GM21529 (cell line): ENCODE measurements at regions not wholly inside any gene's neighbourhood (a gene's known extent, or its start where the extent isn't known, plus 50 kb on each side); places are given as distances from the start of the nearest gene placed in this dataset.
"Not testable (repeated sequence)": the region's sequence is repeated elsewhere in the genome, so short reads cannot be mapped to it uniquely, and the experiment has no call there.

Experiments
- ATAC-seq: cut with Tn5 transposase; IDR thresholded peaks from one replicate; pipeline ENCODE4 v1.9.1; 2021; ENCODE audit not compliant: unreplicated experiment

DNA sequence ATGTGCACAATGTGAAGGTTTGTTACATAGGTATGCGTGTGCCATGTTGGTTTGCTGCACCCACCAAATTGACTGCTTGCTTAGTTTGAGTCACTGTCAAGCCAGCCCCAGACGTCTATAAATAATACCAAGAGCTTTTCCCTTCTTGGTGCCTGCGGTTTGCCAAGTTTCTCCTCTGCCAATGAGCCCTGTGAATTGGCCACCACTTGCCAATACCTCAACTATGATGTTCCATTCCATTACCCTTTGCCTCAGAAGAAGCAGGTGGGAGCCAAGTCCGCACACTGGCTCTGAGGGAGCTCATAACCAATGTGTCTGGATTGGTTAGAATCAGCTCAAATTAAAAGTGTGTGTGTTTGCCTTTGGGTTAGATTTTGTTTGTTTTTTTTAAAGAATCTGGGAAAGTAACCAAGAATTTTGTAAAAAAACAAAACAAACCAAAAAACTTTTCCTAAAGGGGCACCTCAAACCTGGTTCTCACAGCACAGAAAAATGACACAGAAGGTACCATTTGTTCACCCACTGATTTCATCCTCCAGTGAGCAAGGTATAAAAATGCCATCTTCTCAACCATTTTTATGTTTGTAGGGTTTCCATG, 209.3 kb upstream of the PRNP start:
- no peak for ATAC-seq

DNA sequence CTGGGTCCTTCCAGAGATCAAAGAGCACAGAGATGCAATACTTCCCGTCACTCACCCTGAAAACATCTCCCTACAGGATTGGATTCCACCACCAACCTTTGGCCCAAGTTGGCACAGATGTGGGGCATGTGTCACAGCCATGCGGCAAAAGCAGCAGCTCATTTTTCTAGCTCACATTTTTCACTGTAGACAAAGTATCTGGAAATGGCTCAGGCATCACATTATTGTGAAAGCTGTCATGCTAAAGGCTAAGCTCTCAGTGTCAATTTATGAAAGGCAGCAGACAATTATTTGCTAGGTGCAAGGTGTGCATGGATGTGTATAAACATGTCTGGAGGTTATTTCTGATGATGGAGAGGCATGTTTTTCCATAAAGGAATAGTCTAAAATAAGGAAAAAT, 213.3 kb upstream of the PRNP start:
- no peak for ATAC-seq

DNA sequence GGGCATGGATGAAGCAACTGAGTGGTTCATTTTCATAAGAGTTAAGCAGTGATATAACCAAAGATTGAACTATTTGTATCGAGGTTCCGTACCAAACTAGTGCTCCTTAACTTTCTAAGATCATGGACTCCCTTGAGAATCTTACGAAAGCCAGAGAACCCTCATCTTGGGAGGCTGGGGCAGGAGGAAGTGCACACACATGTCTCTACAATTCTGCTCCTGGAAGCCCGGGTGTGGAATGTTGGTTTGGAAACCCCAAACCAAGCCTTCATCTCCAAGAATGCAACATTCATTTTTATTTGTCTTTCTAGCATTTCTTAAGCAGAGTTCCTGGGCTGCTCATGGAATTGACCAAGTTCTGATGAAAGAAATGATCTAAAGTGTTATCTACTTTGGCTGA, 215.0 kb upstream of the PRNP start:
- no peak for ATAC-seq

DNA sequence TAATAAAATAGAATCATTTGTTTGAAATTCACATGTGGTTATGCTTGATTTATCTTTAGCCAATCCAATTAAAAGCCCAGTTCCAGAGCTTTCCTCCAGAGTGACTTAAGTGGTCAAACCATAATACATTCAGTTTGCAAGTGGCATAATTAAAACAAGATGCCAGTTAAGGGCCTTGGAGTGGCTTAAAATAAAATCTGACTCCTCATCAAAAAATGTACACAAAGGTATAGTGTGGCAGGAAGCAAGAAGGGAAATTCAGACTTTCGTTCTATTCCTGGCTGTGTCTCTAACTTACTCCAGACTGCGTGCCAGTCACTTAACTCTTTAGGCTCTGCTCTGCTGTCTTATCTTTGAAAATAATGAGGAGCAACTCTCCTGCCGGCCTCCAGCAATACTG, 215.9 kb upstream of the PRNP start:
- no peak for ATAC-seq

DNA sequence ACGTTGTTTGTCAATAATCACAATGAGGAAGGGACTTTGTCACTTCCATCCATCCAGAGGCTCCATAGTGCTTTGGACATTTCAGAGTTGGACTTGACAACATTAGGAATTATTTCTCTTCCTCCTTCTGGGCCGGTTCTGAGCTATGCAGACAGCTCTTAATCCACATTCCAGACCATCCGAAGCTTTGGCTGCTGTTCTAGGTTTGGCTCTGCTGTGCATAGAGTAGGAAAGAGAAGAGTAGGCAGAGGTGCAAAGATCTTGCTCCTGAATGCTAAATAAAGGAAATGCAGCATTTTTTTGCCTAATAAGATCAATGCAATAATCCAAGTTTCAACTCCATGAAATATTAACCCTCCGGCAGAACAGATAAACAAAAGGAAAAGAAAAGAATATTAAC, 216.3 kb upstream of the PRNP start:
- ATAC-seq = no peak

DNA sequence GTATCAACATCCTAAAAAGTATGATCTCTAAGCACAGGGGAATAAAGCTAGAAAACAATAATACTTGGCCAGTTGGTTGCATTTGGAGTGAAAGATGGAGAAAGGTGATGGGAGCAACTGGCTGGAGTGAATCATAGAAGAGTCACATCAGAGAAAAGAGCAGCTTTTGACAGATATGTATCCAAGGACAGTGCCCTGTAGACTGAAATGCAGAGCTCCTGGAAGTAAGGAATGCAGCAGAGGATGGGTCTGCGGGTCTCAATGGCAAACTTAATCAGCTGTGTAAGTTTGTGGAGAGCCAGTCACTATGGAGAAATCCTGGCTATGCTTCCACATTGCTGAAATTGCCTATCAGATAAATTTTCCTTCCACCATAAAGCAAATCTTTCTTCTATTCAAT, 218.1 kb upstream of the PRNP start:
- ATAC-seq = no peak

DNA sequence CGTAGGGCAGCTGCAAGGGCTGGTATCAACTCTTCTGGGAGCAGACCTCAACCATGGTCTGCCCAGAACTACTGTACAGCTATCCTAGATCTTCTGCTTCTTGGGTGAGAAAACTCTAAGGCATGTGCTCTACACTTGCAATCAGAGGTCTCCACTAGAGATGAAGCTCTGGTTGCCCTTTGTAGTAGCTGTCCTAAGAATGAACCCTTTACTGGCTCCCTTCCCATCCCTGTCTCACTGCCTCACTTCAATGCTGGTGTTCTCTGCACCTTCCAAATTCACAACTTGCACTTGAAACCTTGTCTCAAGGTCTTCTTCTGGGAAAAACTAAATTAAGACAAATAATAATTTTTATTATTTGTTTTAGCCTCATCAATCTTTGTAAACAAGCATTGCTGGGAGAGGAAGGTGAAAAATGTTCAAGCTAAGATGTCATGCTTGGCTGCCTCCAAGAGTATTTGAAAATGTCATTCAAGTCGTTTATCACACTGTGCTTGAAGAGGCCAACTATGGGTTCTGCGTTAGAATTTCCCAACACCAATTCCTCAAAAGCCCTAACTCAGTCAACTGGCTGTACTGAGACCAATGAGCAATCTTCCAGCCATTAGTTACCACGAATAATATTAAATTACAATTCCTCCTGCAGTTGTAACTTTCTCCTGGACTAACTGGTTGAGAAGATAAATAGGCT, 216.9 kb upstream of the ADRA1D start:
- no peak for ATAC-seq

DNA sequence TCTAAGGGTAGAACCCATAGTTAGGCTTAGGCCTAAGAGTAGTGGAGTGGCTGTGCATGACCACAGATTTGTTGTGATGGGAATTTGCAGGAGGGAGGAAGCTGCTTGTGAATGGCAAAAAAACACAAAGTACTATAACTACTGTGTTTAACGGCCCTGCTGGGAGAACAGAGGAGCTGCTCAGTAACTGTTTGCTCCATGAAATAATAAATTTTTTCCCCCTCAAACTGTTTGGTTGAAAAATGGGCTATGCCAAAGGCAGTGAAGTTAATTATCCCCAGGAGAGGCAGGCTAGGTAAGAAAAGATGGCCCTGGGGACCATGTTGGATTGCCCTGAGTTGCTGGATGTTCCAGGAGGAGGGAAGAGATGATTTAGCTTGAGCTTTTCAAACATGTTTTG, 216.1 kb upstream of the ADRA1D start:
- ATAC-seq = no peak

DNA sequence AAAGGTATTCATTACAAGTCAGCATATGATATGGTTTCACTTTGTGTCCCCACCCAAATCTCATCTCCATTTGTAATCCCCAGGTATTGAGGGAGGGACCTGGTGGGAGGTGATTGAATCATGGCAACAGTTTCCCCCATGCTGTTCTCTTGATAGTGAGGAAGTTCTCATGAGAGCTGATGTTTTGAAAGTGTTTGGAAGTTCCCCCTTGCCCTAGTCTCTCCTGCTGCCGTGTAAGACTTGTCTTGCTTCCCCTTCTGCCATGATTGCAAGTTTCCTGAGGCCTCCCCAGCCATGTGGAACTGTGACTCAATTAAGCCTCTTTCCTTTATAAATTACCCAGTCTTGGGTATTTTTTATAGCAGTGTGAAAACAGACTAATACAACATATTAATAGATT, 213.7 kb upstream of the ADRA1D start:
- not testable (repeated sequence) for ATAC-seq

DNA sequence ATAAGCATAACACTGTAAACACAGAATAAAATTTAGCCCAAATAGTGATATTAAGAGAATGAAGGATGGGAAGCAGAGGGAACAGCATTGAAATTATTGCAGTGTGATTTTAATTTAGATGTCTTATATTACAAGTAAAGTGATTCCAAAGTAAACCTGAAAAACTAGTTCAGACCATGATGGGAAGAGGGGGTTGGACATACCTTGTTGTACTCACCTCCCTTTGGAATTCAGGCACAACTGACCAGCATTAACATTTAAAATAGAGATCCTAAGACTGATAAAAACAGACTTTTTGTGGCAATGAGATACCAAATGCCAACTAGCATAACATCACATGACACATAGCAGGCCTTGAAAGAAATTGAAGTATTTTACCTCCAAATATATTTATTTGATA, 210.0 kb upstream of the ADRA1D start:
- no peak for ATAC-seq

DNA sequence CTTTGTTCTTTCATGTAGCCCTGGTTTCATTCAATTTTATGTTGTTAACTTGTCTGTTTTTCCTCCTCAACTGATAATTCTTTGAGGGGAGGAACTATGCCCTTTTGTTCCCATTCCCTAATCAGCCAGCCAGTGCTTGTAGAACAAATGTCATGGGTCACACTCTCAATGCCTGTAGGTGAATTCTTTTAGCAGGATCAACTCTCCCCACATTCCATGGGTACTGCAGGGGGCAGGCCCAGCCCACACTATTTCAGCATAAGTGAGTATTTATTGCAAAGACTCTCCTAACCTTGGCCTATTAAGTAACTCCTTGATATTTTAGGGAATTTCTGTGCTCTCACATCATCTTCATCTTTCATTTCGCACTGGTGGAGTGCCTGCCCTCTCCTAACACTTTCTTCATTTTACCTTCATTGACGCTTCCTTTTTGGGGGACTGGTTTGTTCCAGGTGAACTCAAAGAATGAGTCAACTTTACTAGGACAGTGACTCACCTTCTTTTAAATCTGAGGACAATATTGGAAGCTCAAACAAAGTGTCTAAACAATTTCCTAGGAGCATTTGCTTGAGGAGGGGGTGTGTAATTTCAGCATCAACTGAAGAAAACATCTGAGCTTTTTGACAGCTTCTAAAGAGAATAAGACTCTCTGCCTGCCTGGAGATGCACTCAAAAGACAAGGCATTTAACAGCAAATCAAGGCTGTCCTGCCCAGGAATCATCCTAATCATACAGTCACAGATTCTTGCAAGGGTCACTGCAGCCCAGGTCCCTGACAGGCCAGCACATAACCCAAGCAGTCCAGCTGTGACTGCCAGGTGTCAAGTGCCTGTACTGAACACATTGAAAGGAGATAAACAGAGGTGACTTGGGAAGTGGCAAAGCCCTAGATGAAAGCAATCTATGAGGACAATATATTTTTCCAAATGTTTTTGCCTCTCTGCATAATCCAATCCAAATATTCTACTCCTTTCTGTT, 208.8 kb upstream of the ADRA1D start:
- no peak for ATAC-seq

DNA sequence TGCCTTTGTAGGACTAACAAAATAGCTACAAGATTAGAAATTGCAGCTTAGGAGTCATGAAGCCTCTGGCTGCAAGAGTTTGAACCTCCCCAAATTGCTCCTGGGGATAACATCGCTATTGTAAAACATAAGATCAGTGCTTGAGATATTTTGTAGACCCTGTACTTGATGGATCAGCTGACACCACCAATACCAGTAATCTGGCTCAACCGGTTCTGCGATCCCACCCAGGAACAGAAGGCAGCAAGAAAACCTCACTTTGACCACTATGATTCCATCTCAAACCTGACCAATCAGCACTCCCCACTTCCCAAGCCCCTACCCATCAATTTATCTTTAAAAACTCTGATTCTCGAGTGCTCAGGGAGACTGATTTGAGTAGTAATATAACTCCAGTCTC, 206.9 kb upstream of the ADRA1D start:
- no peak for ATAC-seq

DNA sequence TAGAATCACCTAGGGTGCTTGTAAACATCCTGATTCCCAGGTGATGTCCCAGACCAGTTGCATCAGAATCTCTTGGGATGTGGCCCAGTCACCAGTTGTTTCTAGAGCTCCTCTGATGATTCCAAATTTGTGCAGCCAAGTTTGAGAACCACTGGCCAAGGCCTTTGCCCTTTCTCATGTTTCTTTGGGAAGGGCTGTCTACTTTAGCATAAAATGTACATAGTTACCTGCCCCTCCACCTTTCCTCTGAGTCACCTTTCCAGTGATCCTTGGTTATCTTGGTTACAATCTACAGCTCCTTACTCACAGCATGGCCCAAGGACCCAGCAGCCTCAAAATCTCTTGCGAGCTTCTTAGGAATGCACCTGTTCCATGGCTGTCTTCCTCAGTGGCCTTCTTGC, 206.2 kb upstream of the ADRA1D start:
- no peak for ATAC-seq

DNA sequence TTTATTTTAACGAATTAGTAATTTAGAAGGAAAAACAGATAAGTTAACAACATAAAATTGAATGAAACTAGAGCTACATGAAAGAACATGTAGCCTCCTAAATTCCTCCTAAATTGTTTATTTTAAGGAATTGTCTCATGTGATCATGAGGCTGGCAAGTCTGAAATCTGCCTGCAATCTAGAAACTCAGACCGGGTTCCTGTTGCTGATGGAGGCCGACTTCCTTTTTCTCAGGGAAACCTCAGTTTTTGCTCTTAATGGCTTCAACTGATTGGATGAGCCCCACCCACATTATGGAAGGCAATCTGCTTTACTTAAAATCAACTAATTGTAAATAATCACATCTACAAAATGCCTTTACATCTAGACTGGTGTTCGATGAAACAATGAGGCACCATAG, 205.0 kb upstream of the ADRA1D start:
- ATAC-seq = no peak

DNA sequence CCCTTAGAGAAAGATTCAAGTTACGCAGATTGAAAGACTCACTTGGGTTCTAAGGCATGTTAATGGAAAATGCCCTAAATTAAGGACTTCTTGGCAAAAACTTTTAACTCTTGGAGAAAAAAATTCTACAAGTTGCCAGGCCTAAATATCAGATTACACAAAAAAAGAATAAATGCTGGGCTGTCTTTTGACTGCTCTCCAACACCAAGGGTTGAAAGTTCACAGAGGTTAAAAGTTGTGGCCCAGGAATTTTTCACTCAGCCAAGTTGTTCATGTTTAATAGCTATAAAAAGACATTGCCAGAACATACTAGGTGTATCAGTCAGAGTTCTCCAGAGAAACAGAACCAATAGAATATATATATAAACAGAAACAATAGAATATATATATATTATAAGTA, 204.3 kb upstream of the ADRA1D start:
- no peak for ATAC-seq

DNA sequence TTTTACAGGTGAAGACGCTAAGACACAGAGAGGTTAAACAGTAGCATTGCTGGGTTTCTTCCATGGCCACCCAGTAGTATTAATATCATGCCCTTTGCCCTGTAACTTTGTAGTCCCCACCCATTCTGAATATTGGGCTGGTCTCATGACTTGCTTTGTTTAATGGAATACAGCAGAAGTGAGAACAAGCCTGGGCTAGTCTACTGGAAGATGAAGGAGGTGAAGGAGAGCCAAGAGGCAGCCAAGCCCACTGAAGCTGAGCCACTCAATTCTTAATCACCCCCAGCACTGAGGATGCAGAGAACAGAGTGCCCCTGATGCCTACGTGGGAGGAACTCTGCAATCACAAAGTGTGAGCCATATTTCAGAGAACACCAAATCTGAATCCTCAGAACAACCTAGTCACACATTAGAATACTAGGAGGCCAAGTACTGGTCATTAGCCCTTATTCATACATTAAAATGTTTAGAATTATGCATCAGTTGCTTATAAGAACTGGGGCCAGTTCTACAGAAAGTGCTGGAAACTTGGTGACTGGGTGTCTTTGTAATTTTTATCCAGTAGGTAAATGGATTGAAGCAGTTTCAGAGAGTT, 202.5 kb upstream of the ADRA1D start:
- no peak for ATAC-seq

DNA sequence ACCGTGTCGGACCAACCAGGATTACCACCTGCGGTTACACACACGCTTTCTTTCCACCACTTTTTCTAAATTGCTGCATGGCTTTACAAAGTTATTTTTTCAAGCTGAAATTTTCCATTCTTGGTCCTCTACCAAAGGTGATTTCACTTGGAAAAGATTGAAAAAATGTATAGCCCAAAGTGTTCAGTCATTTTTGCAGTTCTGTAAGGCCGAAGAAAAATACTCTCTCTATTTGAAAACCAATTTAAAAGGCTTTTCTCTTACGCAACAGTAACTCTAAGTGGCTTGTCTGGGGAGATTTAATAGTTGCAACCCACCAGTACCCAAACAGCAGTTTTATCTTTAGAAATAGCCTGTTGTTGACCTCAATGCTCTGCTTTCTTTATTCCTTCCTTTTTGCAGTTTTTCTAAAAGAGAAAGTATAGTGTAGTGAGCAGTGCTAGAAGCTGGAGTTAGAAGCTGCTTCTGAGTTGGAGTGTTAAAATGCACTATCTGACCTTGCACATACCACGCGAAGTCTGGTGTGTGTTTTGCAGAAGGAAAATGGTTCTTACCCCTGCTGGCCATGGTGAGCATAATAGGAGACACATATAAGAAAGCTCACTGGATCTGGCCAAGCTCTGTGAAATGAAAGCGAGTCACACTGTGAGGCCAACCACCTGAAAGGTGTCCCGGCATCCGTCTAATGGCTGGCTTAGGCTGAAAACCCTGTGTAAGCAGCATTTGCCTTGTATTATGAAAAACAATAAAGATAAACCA, 201.0 kb upstream of the ADRA1D start:
- no peak for ATAC-seq

DNA sequence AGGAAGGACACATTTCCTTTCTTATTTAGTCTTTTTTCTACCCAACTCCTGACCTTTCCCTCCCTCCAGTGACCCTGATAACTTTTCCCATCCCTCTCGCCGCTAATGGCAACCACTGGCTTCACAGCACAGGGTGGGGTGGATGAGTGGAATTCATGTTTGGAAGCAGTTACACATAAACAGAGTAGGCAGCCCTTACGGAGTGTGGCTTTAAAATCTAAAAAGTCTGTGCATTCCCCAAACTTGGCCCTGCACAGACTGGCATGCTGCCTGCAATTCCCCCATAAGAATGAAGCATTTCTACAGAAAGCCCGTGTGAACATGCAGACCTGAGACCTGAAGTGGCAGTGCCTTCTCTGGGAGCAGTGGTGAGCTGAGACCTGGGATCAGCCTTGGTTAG, 196.7 kb upstream of the ADRA1D start:
- ATAC-seq = no peak

DNA sequence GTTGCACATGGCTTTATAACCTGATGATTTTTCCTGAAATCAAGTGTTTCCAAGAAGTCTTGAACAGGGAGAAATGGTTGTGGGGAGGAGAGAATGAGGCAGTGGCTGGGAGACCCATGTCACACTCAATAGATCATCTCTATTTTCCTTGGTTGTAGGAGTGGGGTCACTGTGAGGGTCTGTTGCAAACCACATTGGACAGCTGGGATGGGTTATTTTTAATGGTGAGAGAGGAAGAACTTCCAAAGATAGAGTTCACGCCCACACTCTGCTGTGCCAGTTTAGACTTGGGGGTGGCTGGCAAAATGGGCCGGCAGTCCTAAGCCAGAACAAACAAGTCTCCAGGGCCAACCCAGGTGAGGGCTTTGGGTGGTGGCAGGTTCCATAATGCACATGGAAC, 196.2 kb upstream of the ADRA1D start:
- no peak for ATAC-seq

DNA sequence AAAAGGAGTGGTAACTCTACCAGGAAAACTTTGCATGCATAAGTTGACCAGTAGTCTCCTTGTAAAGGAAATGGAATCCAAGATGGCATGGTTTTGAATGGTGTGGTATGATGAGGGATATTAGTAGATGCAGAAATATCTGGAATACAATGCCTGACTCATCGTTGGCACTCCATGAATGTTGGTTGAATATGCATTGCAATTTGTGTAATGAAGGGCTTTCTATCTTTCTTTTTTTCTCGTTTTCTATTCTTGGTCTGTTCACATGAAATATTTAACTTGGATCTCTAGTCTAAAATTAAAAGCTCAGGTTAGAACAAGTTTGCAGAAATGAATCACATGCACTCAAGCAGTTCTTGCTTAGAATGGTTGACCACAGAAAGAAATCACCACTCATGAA, 195.3 kb upstream of the ADRA1D start:
- ATAC-seq = no peak

DNA sequence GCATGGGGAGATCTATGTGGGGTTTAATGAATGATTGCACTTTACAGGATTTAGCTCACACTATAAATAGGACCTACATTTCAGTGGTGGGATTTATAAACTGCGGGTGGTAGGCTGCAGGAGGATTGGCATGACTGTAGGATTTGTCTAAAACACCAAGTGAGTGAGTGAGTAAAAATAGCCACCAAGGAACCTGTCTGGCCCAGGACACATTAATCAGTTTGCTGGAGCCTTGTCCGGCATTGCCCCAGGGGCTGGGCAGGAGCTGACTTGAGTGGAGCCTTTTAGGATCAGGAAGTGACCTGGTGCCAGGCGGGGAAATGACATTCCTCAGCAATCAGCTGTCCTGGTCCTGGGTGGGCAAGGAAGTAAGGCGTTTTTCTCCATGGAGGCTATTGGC, 193.9 kb upstream of the ADRA1D start:
- no peak for ATAC-seq
